ENCODE measurements at regions not wholly inside any gene's neighbourhood (a gene's known extent, or its start where the extent isn't known, plus 50 kb on each side); places are given as distances from the start of the nearest gene placed in this dataset.

- DNase-seq: no peak
Observed at GRCh38 chr17:77685881-77686486, 272.5 kb upstream of the TNRC6C start.

GRCh38 chr17:77686903-77687302 is 271.6 kb upstream of the TNRC6C start:
- no peak for DNase-seq

- DNase-seq: no peak
Observed at GRCh38 chr17:77687417-77687816, 271.1 kb upstream of the TNRC6C start.

GRCh38 chr17:77687921-77688320 is 270.6 kb upstream of the TNRC6C start:
- DNase-seq: no peak

GRCh38 chr17:77688369-77688768 is 270.1 kb upstream of the TNRC6C start:
- no peak for DNase-seq

GRCh38 chr17:77690271-77691161 is 268.0 kb upstream of the TNRC6C start:
- peak; percentile 92 for DNase-seq

GRCh38 chr17:77691216-77692085 is 267.1 kb upstream of the TNRC6C start:
- no peak for DNase-seq

- DNase-seq: no peak
Observed at GRCh38 chr17:77692571-77693161, 265.8 kb upstream of the TNRC6C start.

GRCh38 chr17:77693301-77693700 is 265.2 kb upstream of the TNRC6C start:
- DNase-seq: no peak

- no peak for DNase-seq
Observed at GRCh38 chr17:77693776-77694175, 264.7 kb upstream of the TNRC6C start.

- no peak for DNase-seq
Observed at GRCh38 chr17:77694391-77695363, 263.8 kb upstream of the TNRC6C start.

- DNase-seq: no peak
Observed at GRCh38 chr17:77695386-77695785, 263.1 kb upstream of the TNRC6C start.

GRCh38 chr17:77696151-77696720 is 262.3 kb upstream of the TNRC6C start:
- DNase-seq: no peak

- DNase-seq: peak; percentile 47
Observed at GRCh38 chr17:77696721-77697460, 261.6 kb upstream of the TNRC6C start.

- DNase-seq: no peak
Observed at GRCh38 chr17:77697480-77698400, 260.8 kb upstream of the TNRC6C start.

- DNase-seq: no peak
Observed at GRCh38 chr17:77698903-77699623, 259.4 kb upstream of the TNRC6C start.

- no peak for DNase-seq
Observed at GRCh38 chr17:77700165-77700881, 258.2 kb upstream of the TNRC6C start.
